ENCODE measurements at regions not wholly inside any gene's neighbourhood (a gene's known extent, or its start where the extent isn't known, plus 50 kb on each side); places are given as distances from the start of the nearest gene placed in this dataset.

DNA sequence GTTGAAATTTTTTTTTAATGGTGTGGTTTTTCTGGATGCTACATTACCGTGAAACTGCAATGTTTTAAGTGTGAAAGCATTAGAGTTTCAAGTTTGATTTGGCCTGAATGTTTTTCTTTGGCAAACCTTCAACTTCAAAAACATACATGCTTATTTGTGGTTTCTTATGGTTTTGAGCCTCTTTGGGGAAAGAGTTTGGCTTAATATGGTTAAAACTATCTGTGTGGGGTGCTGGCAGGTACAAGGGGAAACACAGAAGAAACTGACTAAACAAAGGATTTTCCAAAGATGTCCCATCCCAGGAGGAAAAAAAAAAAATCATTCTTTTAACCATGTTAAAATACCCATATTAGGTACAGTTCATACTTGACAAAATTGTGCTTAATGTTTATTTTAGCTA is 121.1 kb downstream of the HGF start:
- no peak for DNase-seq (ENCODE audit: low read depth)

DNA sequence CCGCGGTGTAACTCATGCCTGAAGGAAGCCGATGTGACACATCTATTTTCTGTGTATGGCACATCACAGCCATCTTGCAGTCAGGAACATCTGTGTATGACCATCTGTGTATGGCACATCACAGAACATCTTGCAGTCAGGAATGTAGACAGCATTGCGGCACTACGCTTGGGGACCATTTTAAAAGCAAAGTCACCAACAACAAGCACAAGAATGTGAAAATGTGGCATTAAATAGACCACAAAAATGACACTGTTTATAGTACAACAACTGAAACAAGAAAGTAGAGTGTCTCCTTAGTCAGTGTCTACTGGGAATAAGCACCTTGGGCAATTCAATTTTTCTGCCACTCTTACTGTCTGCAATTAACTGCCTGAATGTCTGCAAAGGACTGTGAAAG is 124.4 kb downstream of the HGF start:
- DNase-seq (ENCODE audit: low read depth) = no peak

DNA sequence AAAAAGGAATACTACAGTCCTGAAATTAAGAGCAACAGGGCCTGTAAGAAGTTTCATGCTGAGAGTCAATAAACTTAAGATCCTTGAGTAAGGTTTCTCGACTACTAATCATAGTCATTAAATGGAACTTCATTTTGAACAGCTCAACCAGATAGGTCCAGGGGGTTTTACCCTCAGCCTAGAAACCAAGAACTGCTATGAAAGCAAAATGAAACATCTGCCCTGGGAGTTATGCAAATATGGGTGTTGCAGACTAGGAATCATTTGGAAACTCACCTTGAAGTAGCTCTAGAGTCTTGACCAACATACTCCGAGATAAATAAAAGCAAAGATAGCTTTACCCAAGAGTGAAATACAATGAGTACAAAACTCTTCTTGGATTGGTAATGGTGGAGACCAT is 128.0 kb downstream of the HGF start:
- no peak for DNase-seq (ENCODE audit: low read depth)

DNA sequence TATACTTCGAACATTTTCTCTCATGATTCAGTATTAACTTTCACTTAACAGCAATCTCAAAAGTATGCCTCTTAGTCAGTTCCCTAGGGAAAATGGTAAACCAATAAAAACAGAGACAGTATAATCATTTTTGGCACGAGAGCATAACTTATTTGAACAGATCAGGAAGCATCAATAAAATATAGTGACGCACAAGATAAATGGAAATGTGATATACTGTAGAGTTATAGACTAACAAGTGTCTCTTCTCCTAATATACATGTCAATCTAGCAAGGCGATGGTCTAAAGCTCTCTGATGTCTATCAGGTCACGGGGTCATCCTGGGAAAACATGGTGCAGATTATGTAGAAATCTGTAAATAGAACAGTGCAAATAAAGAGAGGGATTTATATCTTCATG is 131.6 kb downstream of the HGF start:
- DNase-seq (ENCODE audit: low read depth) = no peak

DNA sequence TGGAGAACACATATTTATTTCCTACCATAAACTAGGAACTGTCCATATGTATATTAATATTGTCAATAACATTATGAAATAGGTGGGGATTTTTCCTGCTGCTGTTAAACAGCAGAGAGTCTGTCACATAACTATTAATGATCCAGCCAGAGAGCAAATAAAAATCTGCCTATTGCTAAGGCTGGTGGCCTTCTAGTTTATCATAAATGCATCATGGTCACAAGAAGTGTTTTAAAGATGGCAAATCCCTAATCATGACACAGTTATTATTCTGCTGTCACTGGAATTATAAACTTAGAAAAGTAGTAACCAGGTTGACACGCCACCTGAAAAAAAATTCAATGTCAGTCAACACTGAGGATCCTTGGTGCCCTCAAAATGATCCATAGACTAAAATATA is 132.3 kb downstream of the HGF start:
- DNase-seq (ENCODE audit: low read depth) = no peak

DNA sequence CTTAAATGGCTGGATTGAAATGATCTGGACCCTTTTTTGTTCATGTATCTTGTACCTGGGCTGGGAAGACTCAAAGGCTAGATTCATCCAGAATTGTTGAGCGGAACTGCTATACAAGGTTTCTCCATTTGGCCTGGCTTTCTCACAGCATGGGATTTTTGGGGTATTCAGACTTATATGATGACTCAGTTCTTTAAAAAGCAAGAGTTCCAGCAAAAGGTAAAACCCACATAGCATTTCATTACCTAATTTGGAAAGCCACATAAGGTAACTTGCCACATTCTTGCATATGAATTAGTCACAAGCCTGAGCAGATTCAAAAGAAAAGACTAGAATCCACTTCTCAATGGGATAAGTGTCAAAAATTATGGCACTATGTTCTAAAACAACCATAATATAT is 137.4 kb downstream of the HGF start:
- no peak for DNase-seq (ENCODE audit: low read depth)

DNA sequence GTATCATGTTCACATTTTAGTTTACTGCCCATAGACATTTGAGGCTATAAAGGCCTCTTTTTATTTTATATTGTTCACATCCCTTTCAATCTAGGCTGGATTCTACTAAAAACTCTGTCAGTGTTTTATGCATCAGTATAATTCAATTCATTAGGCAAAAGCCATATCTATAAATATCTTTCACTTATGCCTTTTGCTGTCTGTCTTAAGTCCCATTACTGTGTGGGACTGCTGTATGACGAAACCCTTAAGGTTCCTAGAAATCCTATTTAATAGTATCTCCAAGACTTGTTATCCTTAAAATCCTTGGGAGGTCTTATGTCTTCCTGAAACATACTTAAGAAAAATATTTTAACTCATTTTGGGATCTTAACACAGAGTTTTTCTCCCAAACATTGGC is 139.2 kb downstream of the HGF start:
- no peak for DNase-seq (ENCODE audit: low read depth)

DNA sequence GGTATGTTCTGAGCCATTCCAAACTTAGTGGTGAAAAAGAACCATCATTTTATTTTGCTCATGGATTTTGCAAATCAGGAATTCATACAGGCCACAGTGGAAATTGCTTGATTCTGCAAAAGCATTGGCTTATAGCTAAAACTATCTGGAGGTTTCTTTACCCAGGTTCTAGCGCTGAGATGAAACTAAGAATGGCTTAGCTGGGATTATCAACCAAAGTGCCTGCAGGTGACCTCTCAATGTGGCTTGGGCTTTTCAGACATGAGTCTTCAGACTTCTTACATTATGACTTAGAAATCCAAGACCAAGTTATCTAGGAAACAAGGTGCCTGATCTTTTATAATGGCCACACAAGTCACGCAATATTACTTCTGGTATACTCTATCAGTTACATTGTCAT is 140.1 kb downstream of the HGF start:
- DNase-seq (ENCODE audit: low read depth) = no peak

DNA sequence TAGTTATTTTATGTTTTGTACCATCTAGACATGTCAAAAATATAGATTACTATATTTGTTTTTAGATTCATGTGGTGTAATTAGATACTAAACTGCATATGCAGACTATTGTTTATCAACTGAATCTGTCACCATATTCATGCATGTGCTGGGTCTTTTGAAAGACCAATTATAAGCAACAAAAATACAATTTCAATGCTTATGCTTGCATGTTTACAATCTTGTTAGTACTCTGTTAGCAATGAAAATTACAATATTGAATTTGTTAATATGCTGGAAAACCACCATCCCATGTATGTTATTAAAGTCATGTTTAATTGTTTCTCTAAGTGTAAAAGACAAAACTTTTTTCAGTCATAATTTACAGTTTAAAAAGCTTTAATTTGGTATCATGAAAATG is 140.9 kb downstream of the HGF start:
- no peak for DNase-seq (ENCODE audit: low read depth)

DNA sequence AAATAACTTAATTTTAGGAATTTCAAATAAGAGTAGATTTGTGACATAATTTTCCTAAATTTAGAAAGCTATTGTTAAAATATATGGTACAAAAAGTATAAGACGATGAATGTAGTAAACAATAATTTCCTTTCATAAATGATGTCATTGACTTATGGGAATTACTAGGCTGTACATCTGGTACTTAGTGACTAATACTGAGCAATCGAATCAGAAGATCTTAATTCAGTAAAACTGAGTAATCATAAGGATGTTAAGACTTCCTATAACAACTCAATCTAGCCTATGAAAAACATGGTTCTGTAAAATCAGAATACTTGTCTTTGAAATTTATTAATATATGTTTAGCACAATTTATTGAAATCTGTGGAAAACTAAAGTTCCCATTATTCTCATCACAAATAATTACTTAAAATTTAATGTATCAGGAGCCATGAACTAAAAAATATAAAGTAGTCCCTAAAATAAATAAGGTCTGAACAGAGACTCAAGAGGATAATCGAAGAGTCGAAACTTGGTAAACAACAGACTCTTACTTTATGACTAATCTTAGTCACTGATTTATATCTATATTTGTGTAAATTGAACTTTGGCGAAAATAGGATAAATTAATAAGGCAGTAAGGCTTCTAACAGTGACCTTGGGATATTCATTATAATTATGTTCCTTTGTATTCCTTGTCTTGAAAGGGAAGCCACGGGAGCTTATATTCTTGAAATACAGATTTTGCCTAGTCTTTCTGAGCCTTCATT is 142.1 kb downstream of the HGF start:
- no peak for DNase-seq (ENCODE audit: low read depth)

DNA sequence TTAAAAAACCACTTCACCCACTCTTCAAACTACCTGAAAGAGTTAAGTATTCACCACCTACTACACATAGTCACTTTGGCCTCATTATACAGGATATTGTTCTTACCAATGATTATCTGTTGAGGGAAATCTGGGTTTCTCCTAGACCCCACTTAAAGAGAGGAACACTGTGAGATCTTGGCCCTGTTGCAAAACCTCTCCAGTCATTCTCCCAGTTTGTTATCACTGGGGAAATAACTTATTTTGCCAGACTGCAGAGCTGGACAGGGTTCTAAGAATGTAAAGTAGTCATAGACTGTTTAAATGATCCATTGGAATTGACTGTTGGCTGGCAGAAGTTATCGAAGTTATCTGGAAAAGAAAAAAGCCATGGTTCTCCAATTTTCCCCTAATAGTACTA is 143.8 kb downstream of the HGF start:
- DNase-seq (ENCODE audit: low read depth) = no peak

DNA sequence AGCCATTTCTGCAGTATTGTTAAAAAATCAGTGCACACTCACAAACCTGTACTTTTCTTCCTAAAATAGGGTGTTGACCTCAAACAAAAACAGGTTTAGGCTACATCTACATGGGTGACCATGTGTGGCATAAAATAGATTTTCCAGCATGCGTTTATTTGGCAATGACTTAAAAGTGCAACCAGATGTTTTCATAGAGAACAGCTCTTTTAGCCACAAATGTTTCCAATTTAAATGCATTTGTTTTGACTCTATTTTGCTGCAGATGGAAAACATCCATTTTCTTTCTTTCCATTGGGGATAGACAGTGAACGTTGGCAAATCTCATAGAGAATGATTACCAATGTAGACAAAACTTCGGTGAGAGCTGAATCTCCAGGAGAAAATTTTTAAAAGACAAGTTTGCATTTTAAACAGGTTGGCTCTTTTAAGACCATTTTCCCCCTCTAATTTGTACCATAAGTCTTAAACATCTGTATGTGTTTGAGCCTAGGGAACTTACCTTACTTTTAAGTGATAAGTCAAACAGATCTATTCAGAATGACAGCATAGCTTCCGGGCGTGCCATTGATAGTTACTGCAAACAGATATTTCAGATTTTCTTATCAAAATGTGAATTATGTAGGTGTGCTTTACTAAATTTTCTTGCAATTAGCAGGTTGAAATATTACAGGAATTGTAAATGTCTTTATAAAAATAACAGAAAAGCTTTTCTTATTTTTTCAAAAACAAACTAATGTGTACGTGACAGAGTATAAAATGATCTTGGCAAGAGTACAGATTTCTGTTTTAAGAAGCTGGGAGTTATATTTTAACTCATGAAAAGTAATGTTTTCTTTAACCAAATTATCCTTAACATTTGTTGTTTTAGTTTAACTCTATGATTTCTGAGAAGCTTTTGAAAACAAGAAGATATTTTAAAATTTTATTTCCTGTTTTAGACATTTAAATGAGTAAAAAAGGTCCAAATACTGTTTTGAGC is 144.9 kb downstream of the HGF start:
- no peak for DNase-seq (ENCODE audit: low read depth)

DNA sequence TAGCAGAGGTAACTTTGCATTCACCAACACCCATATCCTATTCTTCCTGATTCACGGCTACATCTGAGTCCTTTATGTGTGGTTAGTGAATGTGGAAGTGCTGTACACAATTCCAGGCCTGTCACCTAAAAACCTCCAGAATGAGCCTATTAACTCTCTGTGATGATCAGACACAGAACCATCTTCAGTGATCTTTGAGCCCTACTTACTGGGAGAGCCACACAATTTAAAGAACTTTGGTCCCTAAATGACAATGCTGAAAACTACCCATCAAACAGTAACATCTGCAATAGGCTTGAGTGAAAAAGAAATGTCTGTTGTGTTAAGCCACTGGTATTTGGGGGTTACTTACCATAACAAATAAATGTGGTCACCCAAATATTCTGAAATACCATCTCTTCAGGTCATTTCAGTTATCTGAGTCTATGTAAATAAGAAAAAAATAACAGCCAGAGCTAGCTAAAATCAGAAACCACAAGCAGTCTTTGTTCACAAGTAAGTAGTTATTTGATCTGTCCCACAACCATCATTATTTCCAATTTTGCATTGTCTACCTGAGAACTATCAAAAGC is 145.7 kb downstream of the HGF start:
- DNase-seq (ENCODE audit: low read depth) = no peak

DNA sequence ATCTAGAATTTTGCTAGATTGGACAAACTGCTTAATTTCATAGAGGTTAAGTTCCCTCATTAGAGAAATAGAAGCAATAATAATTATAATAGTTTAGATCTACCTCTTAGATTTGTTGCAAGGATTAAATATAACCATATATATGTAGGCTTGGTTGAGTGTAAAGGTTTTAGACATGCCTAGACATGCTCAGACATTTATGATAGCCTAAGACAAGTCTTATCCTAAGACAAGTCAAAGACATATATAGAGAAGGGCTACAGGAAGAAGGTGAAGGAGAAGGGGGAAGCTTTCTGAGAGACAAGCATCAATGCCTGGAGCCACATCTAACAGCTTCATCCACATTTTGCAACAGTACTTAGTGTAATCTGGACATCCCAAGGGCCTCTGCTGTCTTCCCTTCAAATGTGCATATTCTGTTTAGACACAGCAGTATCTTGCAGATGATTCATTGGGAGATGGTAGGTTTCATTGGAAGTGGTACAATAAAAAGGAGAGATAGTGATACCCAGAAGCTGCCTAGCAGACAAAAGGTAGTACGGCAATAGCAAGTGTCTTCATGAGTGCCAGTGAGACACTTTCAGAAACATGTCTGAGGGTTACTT is 146.5 kb downstream of the HGF start:
- DNase-seq (ENCODE audit: low read depth) = no peak

DNA sequence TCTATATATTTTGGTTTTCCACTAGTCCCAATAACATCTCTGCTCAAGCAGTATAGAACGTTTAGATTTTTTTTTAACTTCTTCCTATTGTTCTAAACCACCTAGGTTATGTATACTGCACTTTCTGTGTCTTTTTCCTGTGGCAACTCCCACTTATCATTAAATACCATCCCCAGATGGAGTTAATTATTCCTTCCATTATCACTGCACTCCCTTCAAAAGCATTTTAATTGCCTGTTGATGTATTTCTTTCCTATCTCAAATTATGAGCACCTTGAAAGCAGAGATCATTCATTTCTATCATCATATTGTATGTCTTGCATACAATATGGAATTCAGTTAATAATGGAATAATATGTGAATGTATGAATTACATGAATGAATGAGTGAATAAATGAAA is 148.0 kb downstream of the HGF start:
- DNase-seq (ENCODE audit: low read depth) = no peak

DNA sequence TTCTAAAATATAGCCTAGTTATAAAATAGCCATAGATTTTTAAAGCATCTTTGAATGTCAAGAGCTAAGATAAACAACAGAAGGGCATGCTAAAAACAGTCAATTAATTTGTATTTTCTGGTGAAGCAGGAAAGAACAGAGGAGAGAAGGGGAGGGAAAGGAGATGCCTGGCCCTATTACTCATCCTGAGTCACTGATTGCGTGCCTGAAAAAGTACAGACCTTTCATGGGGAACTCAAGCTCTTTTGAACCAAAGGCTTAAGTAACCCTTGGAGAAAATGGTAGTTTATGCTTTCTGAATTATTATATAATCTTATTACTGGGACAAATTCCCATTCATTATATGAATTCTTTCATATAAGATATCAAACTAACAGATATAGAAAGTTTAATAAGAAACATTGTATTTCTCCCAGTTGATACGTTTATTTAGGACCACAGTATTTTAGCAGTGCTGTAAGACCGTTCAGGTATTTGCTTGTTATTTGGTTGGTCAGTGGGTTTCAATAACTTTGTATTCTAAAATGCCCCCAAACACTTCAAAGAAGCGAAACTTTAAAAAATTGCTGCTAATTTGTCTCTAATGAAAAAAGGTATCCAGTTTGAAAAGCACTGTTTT is 151.3 kb downstream of the HGF start:
- DNase-seq (ENCODE audit: low read depth) = no peak

DNA sequence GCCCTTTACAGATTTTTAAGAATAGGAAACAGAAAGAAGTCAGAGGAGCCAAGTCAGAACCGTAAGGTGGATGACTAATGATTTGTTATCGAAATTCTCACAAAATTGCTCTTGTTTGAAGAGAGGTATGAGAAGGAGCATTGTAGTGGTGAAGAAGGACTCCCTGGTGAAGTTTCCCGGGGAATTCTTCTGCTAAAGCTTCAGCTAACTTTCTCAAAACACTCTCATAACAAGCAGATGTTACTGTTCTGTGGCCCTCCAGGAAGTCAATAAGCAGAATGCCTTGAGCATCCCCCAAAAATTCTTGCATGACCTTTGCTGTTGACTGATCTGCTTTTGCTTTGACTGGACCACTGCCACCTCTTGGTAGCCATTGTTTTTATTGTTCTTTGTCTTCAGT is 152.9 kb downstream of the HGF start:
- DNase-seq (ENCODE audit: low read depth) = no peak

DNA sequence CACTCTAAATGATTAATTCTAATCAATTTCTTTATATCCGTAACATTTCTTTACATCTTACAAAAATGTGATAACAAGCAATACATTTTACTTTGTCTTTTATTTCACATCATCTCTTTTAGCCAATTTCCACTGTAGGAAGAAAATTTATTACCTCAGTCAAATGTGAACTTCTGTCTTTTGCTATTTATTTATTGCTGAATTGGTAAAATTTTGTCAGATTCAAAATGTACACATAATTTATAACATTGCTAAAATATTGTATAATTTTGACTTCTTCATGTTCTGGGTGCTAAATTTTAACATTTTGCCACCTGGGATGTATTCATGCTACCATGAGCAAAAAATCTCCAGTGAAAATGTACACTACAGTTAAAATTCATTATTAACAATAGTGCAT is 158.0 kb downstream of the HGF start:
- DNase-seq (ENCODE audit: low read depth) = no peak

DNA sequence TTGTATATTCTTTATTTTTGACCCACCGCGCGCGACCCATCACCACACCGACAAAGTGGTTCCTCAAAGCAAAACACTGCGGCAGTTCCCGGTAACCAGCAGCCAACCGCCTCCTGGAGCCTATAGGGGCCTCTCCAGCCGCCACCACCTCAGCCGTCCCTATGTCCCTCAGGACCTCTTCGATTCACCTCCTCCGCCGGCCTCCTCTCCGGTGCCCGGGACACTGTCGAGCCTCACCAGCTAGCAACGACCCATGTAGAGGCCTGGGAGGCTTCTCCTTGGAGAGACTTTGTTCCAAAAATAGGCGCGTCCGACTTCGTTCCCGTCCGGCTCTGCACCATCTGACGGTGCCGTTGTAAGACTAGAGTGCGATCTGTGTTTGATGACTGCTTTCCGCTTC is 158.8 kb downstream of the HGF start:
- DNase-seq (ENCODE audit: low read depth) = no peak

DNA sequence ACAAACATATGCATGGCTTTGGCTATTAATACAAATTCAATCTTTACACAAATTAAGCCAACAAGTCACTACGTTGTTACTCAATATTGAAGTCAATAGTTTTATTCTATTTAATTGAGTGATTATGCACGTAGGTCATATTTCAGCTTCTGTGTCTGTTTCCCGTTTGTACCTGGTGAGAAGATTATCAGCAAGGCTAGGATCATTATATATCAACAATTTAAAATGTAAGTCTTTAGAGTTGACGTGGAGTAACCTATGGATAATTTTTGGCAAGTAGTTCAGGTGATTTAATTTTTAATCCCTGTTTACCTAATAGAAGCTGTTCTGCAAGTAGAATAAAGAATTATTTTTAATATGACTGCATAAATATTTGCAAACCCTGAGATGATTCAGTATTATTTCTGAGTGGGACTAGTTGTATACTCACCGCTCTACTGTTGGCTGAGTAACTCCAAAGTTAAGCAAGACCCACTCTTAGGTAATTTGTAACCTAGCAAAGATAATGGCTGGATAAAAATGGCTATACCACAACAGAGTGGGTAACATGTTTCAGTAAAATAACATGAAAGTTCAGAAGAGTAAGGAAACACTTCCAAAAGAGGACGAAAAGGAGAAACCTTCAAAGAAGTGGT is 161.0 kb downstream of the HGF start:
- DNase-seq (ENCODE audit: low read depth) = no peak

DNA sequence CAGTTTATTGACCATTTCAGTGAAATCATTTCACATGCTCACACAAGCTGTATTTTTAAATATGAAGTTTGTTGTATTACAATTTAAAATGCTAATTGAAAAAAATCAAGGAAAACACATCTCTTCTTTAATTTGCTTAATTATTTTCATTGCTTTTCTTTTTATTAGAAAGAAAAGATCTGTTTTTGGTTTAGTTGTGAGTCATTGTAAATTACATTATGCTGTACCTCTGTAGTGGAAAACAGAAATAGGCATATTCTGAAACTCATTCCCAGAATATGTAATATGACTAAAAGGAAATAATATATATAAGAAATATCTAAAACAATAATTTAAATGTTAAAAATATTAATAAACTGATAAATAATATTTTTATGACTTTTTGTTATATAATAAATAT is 161.9 kb downstream of the HGF start:
- DNase-seq (ENCODE audit: low read depth) = no peak
